Neural cell (in vitro differentiated cells): ENCODE measurements at regions not wholly inside any gene's neighbourhood (a gene's known extent, or its start where the extent isn't known, plus 50 kb on each side); places are given as distances from the start of the nearest gene placed in this dataset.

Experiments
- H2AFZ ChIP-seq: fragments of 200-600, 300-800 bp; sonication (generic), shearing (Covaris generic); 2 replicates; pipeline ENCODE4 v1.6.0; 2014; ENCODE audit warnings: low read depth, mild to moderate bottlenecking, antibody characterized with exemption, low read length, moderate library complexity
- H3F3A ChIP-seq: fragments of 200-600 bp; shearing (Covaris generic); 2 replicates; pipeline ENCODE4 v1.6.1; 2016; ENCODE audit warnings: mild to moderate bottlenecking, moderate library complexity, mixed read lengths, antibody characterized with exemption, low read length; ENCODE audit not compliant: insufficient read depth, poor library complexity, severe bottlenecking
- H3K27ac ChIP-seq: fragments of 200-600, 300-800 bp; sonication (generic), shearing (Covaris generic); 2 replicates; pipeline ENCODE4 v1.5.1; 2014; ENCODE audit warnings: mild to moderate bottlenecking, low read length, moderate library complexity
- H3K27me3 ChIP-seq: fragments of 300-800, 200-600 bp; sonication (generic), shearing (Covaris generic); 2 replicates; pipeline ENCODE4 v1.6.0; 2014; ENCODE audit warnings: mild to moderate bottlenecking, low read depth, low read length, moderate library complexity; ENCODE audit not compliant: insufficient read depth
- H3K36me3 ChIP-seq: fragments of 300-800, 200-600 bp; sonication (generic), shearing (Covaris generic); 2 replicates; pipeline ENCODE4 v1.5.1; 2014; ENCODE audit warnings: mild to moderate bottlenecking, antibody characterized with exemption, low read length, moderate library complexity; ENCODE audit not compliant: insufficient read depth
- H3K4me2 ChIP-seq: fragments of 300-800, 200-600 bp; sonication (generic), shearing (Covaris generic); 2 replicates; pipeline ENCODE4 v1.6.0; 2014; ENCODE audit warnings: mild to moderate bottlenecking, low read length
- H3K4me3 ChIP-seq: fragments of 300-800, 200-600 bp; sonication (generic), shearing (Covaris generic); 2 replicates; pipeline ENCODE4 v1.5.1; 2014; ENCODE audit warnings: mild to moderate bottlenecking, low read length, moderate library complexity
- H3K79me2 ChIP-seq: fragments of 200-600 bp; shearing (Covaris generic); replicated peaks from 2 replicates; pipeline ENCODE4 v1.6.0; 2014; ENCODE audit warnings: mild to moderate bottlenecking, low read length, moderate library complexity; ENCODE audit not compliant: insufficient read depth
- H3K9ac ChIP-seq: fragments of 300-800, 200-600 bp; sonication (generic), shearing (Covaris generic); 2 replicates; pipeline ENCODE4 v1.6.1; 2016; ENCODE audit warnings: mild to moderate bottlenecking, low read length, mixed read lengths
- H3K9me2 ChIP-seq: fragments of 200-600 bp; shearing (Covaris generic); 2 replicates; pipeline ENCODE4 v1.6.1; 2016; ENCODE audit warnings: mild to moderate bottlenecking, low read length, mixed read lengths; ENCODE audit not compliant: insufficient read depth
- H3K9me3 ChIP-seq: fragments of 200-600, 300-800 bp; sonication (generic), shearing (Covaris generic); 2 replicates; pipeline ENCODE4 v1.6.1; 2016; ENCODE audit warnings: mild to moderate bottlenecking, mixed run types, low read length, moderate library complexity, mixed read lengths
- H4K20me1 ChIP-seq: fragments of 200-600 bp; shearing (Covaris generic); 2 replicates; pipeline ENCODE4 v1.6.1; 2016; ENCODE audit warnings: mild to moderate bottlenecking, mixed run types; ENCODE audit not compliant: insufficient read depth
- CTCF ChIP-seq: fragments of 450-650 bp; IDR thresholded peaks from 2 replicates; pipeline ENCODE4 v1.5.1; 2014; ENCODE audit warnings: antibody characterized with exemption, mild to moderate bottlenecking, moderate library complexity; ENCODE audit not compliant: poor library complexity, severe bottlenecking
- EP300 ChIP-seq: fragments of 450-650 bp; conservative IDR thresholded peaks from 2 replicates; pipeline ENCODE4 v1.6.1; 2014; ENCODE audit warnings: antibody characterized with exemption, mild to moderate bottlenecking, moderate library complexity; ENCODE audit not compliant: poor library complexity, severe bottlenecking
- EZH2 ChIP-seq: fragments of 200-600, 300-800 bp; shearing (Covaris generic), sonication (generic); IDR thresholded peaks from 2 replicates; pipeline ENCODE4 v1.6.1; 2014; ENCODE audit warnings: antibody characterized with exemption, low read length, borderline replicate concordance, mild to moderate bottlenecking; ENCODE audit not compliant: insufficient read depth, poor library complexity, severe bottlenecking
- MXI1 ChIP-seq: fragments of 450-650 bp; conservative IDR thresholded peaks from 2 replicates; pipeline ENCODE4 v1.6.1; 2014; ENCODE audit warnings: antibody characterized with exemption, mild to moderate bottlenecking; ENCODE audit not compliant: poor library complexity, severe bottlenecking
- POLR2AphosphoS5 ChIP-seq: IDR thresholded peaks from 2 replicates; pipeline ENCODE4 v1.6.1; 2012
- RAD21 ChIP-seq: fragments of 450-650 bp; conservative IDR thresholded peaks from 2 replicates; pipeline ENCODE4 v1.6.1; 2014; ENCODE audit warnings: antibody characterized with exemption, mild to moderate bottlenecking, moderate library complexity
- REST ChIP-seq: IDR thresholded peaks from 2 replicates; pipeline ENCODE4 v1.6.1; 2012; ENCODE audit warnings: borderline replicate concordance
- SMC3 ChIP-seq: fragments of 450-650 bp; conservative IDR thresholded peaks from 2 replicates; pipeline ENCODE4 v1.6.1; 2014; ENCODE audit warnings: antibody characterized with exemption, mild to moderate bottlenecking, moderate library complexity; ENCODE audit not compliant: poor library complexity
- TAF1 ChIP-seq: IDR thresholded peaks from 2 replicates; pipeline ENCODE4 v1.6.1; 2012; ENCODE audit warnings: low read depth

- no peak overlapping the region for H3K9ac ChIP-seq
- no peak overlapping the region for H3K4me3 ChIP-seq
- no peaks in the 10 kb centered on the region for H3K36me3 ChIP-seq
Measured at GRCh38 chr1:88289401-88290102, 394.5 kb upstream of the PKN2 start.

More at GRCh38 chr1:88289401-88290102, 394.5 kb upstream of the PKN2 start:
- no peak overlapping the region for H3K27ac ChIP-seq
- TF ChIP-seq POLR2AphosphoS5 (no peak), EP300 (no peak), CTCF (no peak), RAD21 (no peak), EZH2 (no peak), REST (no peak), SMC3 (no peak), TAF1 (no peak), MXI1 (no peak)
- no peaks in the 10 kb centered on the region for H4K20me1 ChIP-seq
- no peak overlapping the region for H2AFZ ChIP-seq
- no peak overlapping the region for H3K4me2 ChIP-seq
- no peaks in the 10 kb centered on the region for H3K79me2 ChIP-seq
- no peaks in the 10 kb centered on the region for H3K27me3 ChIP-seq
- no peaks in the 10 kb centered on the region for H3K9me2 ChIP-seq
- H3F3A ChIP-seq, result no peaks in the 10 kb centered on the region
- H3K9me3 ChIP-seq, result no peaks in the 10 kb centered on the region
